ENCODE measurements at regions not wholly inside any gene's neighbourhood (a gene's known extent, or its start where the extent isn't known, plus 50 kb on each side); places are given as distances from the start of the nearest gene placed in this dataset.

DNA sequence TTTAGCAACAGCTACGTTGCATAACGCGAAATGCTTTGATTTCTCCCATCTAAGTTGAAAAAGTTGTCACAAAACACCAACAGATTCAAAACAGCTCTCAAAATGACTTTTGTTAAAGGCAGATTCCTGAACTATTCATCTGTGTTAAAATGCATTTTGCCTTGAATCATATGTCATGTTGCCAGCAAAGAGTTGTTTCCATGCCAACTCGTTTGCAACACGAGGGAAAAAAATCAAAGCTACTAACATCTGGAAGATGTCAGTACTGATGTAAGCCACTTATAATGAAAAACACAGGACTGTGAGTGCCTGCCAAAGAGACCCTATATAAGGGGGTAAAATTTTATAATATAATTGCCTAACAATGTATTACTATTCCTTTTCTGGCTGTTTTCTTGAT, 182.7 kb upstream of the PTBP2 start:
- Histone ChIP-seq H3K36me3 (replicated peaks in 1 of 2; ENCODE audit: control insufficient read depth in 1 of 2, insufficient read depth in 2 of 2, low read length in 1 of 2) (no peaks in the 10 kb centered on the region), H3K27ac (ENCODE audit: low read depth in 2 of 2, low read length in 1 of 2) (peak overlapping the region; percentile 70 to 92), H3K9ac (no peak overlapping the region), H3K9me3 (no peaks in the 10 kb centered on the region), H3K4me2 (peak overlapping the region; percentile 58; the same call in 1 of the 2 replicates), H3K27me3 (ENCODE audit: insufficient read depth) (no peaks in the 10 kb centered on the region), H3K4me1 (ENCODE audit: control insufficient read depth in 1 of 2, insufficient read depth in 2 of 2, low read depth in 1 of 2, low read length in 1 of 2) (peaks cover 15 to 19% of the 10 kb centered on the region in 2 experiments; a peak in 3 of 4 replicates), H3K79me2 (ENCODE audit: insufficient read depth) (no peaks in the 10 kb centered on the region), H3F3A (replicated peaks; ENCODE audit: insufficient read depth) (peaks cover 3% of the 10 kb centered on the region), H2AFZ (ENCODE audit: low read depth) (no peak overlapping the region), H3K4me3 (ENCODE audit: low read depth in 2 of 2, low read length in 1 of 2) (no peak overlapping the region; a peak in 1 of 4 replicates), H3K9me2 (no peaks in the 10 kb centered on the region), H4K20me1 (ENCODE audit: insufficient read depth) (no peaks in the 10 kb centered on the region)
- ChIA-PET CTCF (interaction anchor here (1.0 to 1.9 kb wide), 7 partner anchors 13 to 338 kb away, joined by 3 to 5 read pairs (median 4); no protein-coding TSS in a partner anchor), POLR2A (interaction anchor here (1.9 kb wide), 1 partner anchor 183 kb away, joined by 7 read pairs; the partner anchor contains the start of gene PTBP2)
- DNase-seq = peak; percentile 55
- TF ChIP-seq JUND (IDR thresholded peaks at IDR 0.05) (peak; percentile 57), TEAD4 (IDR thresholded peaks at IDR 0.05; ENCODE audit: borderline replicate concordance, insufficient read depth) (peak; percentile 45; the same call in 1 of the 2 replicates), REST (IDR thresholded peaks at IDR 0.05; ENCODE audit: low read depth, low read length) (no peak), GATA2 (CRISPR knock-in tag; IDR thresholded peaks at IDR 0.05) (peak; percentile 64; the same call in 1 of the 2 replicates), USF1 (IDR thresholded peaks at IDR 0.05; ENCODE audit: borderline replicate concordance, low read depth) (no peak), POLR2AphosphoS5 (IDR thresholded peaks at IDR 0.05; ENCODE audit: low read depth, low read length) (peak; percentile 81; the same call in 1 of the 2 replicates), MEF2A (IDR thresholded peaks at IDR 0.05; ENCODE audit: borderline replicate concordance, low read depth) (0 out of 2 replicates have a peak, but pooled peaks have one; percentile 12), EP300 (IDR thresholded peaks at IDR 0.05; ENCODE audit: borderline replicate concordance in 1 of 2, low read depth in 1 of 2, low read length in 1 of 2) (peak; percentile 67 to 96), MXI1 (IDR thresholded peaks at IDR 0.05; ENCODE audit: low read depth, low read length) (peak; percentile 86; the same call in 1 of the 2 replicates), ELF1 (IDR thresholded peaks at IDR 0.05) (no peak), USF2 (IDR thresholded peaks at IDR 0.05; ENCODE audit: borderline replicate concordance, low read depth, low read length) (no peak), RCOR1 (IDR thresholded peaks at IDR 0.05; ENCODE audit: low read length) (peak; percentile 94), CHD2 (IDR thresholded peaks at IDR 0.05; ENCODE audit: low read length, partially characterized antibody) (peak; percentile 85), FOXJ3 (CRISPR knock-in tag; IDR thresholded peaks at IDR 0.05) (peak; percentile 56; the same call in 1 of the 2 replicates), RAD21 (IDR thresholded peaks at IDR 0.05; ENCODE audit: low read length) (peak; percentile 18), NFIC (IDR thresholded peaks at IDR 0.05; ENCODE audit: borderline replicate concordance) (peak; percentile 86), NRF1 (IDR thresholded peaks at IDR 0.05; ENCODE audit: low read depth, low read length) (no peak), FOSL2 (IDR thresholded peaks at IDR 0.05; ENCODE audit: borderline replicate concordance, low read depth) (peak; percentile 22; the same call in 1 of the 2 replicates), MAX (IDR thresholded peaks at IDR 0.05; ENCODE audit: low read depth) (0 out of 2 replicates have a peak, but pooled peaks have one; percentile 38), SIN3A (IDR thresholded peaks at IDR 0.05; ENCODE audit: borderline replicate concordance, low read depth, low read length) (0 out of 2 replicates have a peak, but pooled peaks have one; percentile 28), PBX3 (IDR thresholded peaks at IDR 0.05) (peak; percentile 87), TCF12 (IDR thresholded peaks at IDR 0.05) (peak; percentile 98)
- TF ChIP-seq, protein P1, sequence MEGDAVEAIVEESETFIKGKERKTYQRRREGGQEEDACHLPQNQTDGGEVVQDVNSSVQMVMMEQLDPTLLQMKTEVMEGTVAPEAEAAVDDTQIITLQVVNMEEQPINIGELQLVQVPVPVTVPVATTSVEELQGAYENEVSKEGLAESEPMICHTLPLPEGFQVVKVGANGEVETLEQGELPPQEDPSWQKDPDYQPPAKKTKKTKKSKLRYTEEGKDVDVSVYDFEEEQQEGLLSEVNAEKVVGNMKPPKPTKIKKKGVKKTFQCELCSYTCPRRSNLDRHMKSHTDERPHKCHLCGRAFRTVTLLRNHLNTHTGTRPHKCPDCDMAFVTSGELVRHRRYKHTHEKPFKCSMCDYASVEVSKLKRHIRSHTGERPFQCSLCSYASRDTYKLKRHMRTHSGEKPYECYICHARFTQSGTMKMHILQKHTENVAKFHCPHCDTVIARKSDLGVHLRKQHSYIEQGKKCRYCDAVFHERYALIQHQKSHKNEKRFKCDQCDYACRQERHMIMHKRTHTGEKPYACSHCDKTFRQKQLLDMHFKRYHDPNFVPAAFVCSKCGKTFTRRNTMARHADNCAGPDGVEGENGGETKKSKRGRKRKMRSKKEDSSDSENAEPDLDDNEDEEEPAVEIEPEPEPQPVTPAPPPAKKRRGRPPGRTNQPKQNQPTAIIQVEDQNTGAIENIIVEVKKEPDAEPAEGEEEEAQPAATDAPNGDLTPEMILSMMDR (IDR thresholded peaks at IDR 0.05) = no peak
- 7% methylated on average over 5 of the region's 5 CpGs for WGBS (ENCODE audit: low lambda C conversion rate)

Data from SK-N-SH (cell line).